Transverse colon (tissue), 4 donors: ENCODE measurements at regions not wholly inside any gene's neighbourhood (a gene's known extent, or its start where the extent isn't known, plus 50 kb on each side); places are given as distances from the start of the nearest gene placed in this dataset.

Experiments used
- EP300 ChIP-seq: sonication (generic); formaldehyde crosslinking; IDR thresholded peaks from one replicate; pipeline ENCODE4 v1.6.1; 2017; ENCODE audit warnings: antibody characterized with exemption, low read depth
- POLR2A ChIP-seq: fragments of 450-650 bp; IDR thresholded peaks from one replicate; pipeline ENCODE4 v1.6.1; 2016; ENCODE audit warnings: antibody characterized with exemption, mild to moderate bottlenecking, moderate library complexity
- POLR2AphosphoS5 ChIP-seq, 3 donors: sonication (generic); formaldehyde crosslinking; IDR thresholded peaks; one replicate each; pipeline ENCODE4 v1.6.1; 2016; ENCODE audit warnings: antibody characterized with exemption in 3 of 3
- TF ChIP-seq, protein P1 (sequence below), 5 experiments: fragments of 200-600 bp in 3 of 5; fragments of 450-650 bp in 2 of 5; sonication (generic) in 3 of 5; IDR thresholded peaks; 1 replicate in 2 of 5; 2 replicates in 3 of 5; pipeline ENCODE4 v1.5.1; 2016 to 2017; ENCODE audit warnings: antibody characterized with exemption in 5 of 5, inconsistent platforms in 3 of 5, mild to moderate bottlenecking in 2 of 5, moderate library complexity in 1 of 5

DNA sequence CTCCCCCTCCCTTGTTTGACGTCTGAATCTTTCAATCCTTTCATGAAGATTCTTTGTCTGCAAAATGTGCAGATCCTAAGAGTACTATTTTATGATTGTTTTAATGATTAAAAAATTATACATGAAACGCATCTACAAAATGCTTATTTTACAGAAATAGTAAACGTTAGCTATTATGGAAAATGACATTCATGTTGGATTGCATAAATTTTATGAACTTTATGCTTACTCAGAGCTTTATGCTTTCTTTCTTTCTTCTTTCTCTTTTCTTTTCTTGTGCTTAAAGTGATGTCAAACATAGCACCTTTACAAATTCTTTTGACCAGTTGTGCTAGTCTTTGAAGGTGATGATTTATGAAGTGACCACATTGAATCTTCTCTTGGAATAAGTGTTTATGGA lies 805.4 kb downstream of the ADCYAP1 start:
- TF ChIP-seq, protein P1, sequence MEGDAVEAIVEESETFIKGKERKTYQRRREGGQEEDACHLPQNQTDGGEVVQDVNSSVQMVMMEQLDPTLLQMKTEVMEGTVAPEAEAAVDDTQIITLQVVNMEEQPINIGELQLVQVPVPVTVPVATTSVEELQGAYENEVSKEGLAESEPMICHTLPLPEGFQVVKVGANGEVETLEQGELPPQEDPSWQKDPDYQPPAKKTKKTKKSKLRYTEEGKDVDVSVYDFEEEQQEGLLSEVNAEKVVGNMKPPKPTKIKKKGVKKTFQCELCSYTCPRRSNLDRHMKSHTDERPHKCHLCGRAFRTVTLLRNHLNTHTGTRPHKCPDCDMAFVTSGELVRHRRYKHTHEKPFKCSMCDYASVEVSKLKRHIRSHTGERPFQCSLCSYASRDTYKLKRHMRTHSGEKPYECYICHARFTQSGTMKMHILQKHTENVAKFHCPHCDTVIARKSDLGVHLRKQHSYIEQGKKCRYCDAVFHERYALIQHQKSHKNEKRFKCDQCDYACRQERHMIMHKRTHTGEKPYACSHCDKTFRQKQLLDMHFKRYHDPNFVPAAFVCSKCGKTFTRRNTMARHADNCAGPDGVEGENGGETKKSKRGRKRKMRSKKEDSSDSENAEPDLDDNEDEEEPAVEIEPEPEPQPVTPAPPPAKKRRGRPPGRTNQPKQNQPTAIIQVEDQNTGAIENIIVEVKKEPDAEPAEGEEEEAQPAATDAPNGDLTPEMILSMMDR (IDR thresholded peaks at IDR 0.05): no peak
- TF ChIP-seq POLR2A (no peak), EP300 (no peak), POLR2AphosphoS5 (IDR thresholded peaks at IDR 0.05) (no peak)
